ENCODE measurements at regions not wholly inside any gene's neighbourhood (a gene's known extent, or its start where the extent isn't known, plus 50 kb on each side); places are given as distances from the start of the nearest gene placed in this dataset.

DNA sequence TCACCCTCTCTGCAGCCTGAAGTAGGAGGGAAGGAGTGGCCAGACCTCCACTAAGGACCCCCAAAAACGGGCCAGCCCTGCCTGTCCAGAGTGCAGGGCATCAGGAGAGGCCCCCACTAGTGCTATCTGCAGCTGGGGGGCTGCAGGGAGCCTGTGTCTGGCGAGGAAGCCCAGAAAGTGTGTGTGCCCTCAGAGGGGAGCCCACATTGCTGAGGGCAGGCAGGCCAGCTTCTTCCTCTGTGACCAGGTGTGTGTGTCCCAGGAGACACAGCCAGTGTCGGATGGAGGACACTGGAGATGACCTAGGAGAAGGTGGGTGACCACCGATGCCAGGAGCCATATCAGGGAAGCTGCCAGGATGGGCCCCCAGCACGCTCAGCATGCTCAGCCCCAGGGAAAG lies 218.7 kb downstream of the IRX2 start (continued):
- TF ChIP-seq SIN3A (IDR thresholded peaks at IDR 0.05; ENCODE audit: low read depth) (no peak), FOSL1 (IDR thresholded peaks at IDR 0.05; ENCODE audit: low read depth) (no peak), YY1 (IDR thresholded peaks at IDR 0.05; ENCODE audit: extremely low read depth, insufficient replicate concordance, low read depth, low read length) (no peak)

DNA sequence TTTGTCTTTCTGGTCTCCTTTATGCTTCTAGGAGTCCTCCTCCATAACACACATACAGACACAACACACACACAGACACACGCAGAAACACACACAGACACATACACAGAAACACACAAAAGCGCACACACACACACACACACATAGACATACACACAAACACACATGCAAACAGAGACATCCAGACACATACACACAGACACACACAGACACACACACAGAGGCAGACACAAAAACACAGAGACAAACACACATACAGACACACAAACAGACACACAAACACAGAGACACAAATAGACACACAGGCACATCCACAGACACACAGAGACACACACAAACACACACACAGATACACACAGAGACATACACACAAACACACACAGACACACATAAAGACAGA lies 220.2 kb downstream of the IRX2 start:
- BruUV-seq (replicated peaks), result no TSS peak
- H3K9me2 ChIP-seq (ENCODE audit: insufficient read depth), result no peaks in the 10 kb centered on the region
- no peaks in the 10 kb centered on the region for H3K27me3 ChIP-seq (ENCODE audit: insufficient read depth, low read length)
- POLR2A ChIA-PET, result no interaction called here
- no peak overlapping the region for H2AFZ ChIP-seq (ENCODE audit: low read depth, low read length, poor library complexity, severe bottlenecking)
- CTCF ChIA-PET, result no interaction called here
- intact Hi-C loops (cut with micrococcal nuclease), result no loop called here
- H3K9ac ChIP-seq (ENCODE audit: low read length), result no peak overlapping the region
- H3K4me3 ChIP-seq (replicated peaks in 1 of 2; ENCODE audit: low read depth in 1 of 2, low read length in 2 of 2), result no peak overlapping the region
- H3K36me3 ChIP-seq (ENCODE audit: control insufficient read depth in 1 of 2, insufficient read depth in 2 of 2, low read length in 2 of 2), result no peaks in the 10 kb centered on the region
- no peak overlapping the region for H3K4me2 ChIP-seq (ENCODE audit: low read length)
- no peaks in the 10 kb centered on the region for H4K20me1 ChIP-seq (ENCODE audit: insufficient read depth)
- TF ChIP-seq, protein P1, sequence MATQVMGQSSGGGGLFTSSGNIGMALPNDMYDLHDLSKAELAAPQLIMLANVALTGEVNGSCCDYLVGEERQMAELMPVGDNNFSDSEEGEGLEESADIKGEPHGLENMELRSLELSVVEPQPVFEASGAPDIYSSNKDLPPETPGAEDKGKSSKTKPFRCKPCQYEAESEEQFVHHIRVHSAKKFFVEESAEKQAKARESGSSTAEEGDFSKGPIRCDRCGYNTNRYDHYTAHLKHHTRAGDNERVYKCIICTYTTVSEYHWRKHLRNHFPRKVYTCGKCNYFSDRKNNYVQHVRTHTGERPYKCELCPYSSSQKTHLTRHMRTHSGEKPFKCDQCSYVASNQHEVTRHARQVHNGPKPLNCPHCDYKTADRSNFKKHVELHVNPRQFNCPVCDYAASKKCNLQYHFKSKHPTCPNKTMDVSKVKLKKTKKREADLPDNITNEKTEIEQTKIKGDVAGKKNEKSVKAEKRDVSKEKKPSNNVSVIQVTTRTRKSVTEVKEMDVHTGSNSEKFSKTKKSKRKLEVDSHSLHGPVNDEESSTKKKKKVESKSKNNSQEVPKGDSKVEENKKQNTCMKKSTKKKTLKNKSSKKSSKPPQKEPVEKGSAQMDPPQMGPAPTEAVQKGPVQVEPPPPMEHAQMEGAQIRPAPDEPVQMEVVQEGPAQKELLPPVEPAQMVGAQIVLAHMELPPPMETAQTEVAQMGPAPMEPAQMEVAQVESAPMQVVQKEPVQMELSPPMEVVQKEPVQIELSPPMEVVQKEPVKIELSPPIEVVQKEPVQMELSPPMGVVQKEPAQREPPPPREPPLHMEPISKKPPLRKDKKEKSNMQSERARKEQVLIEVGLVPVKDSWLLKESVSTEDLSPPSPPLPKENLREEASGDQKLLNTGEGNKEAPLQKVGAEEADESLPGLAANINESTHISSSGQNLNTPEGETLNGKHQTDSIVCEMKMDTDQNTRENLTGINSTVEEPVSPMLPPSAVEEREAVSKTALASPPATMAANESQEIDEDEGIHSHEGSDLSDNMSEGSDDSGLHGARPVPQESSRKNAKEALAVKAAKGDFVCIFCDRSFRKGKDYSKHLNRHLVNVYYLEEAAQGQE (IDR thresholded peaks at IDR 0.05; ENCODE audit: low read depth), result no peak
- no peak for TF ChIP-seq EGR1 (IDR thresholded peaks at IDR 0.05; ENCODE audit: low read depth)
- no peak for TF ChIP-seq SIN3A (IDR thresholded peaks at IDR 0.05; ENCODE audit: low read depth)
- TF ChIP-seq, protein P2, sequence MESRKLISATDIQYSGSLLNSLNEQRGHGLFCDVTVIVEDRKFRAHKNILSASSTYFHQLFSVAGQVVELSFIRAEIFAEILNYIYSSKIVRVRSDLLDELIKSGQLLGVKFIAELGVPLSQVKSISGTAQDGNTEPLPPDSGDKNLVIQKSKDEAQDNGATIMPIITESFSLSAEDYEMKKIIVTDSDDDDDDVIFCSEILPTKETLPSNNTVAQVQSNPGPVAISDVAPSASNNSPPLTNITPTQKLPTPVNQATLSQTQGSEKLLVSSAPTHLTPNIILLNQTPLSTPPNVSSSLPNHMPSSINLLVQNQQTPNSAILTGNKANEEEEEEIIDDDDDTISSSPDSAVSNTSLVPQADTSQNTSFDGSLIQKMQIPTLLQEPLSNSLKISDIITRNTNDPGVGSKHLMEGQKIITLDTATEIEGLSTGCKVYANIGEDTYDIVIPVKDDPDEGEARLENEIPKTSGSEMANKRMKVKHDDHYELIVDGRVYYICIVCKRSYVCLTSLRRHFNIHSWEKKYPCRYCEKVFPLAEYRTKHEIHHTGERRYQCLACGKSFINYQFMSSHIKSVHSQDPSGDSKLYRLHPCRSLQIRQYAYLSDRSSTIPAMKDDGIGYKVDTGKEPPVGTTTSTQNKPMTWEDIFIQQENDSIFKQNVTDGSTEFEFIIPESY (IDR thresholded peaks at IDR 0.05; ENCODE audit: extremely low read depth, insufficient replicate concordance, low read length), result no peak
- TF ChIP-seq RAD21 (IDR thresholded peaks at IDR 0.05; ENCODE audit: low read depth), result no peak
- no peak for TF ChIP-seq FOSL1 (IDR thresholded peaks at IDR 0.05; ENCODE audit: low read depth)
- no peak overlapping the region for H3K27ac ChIP-seq (ENCODE audit: low read depth, low read length)
- no peaks in the 10 kb centered on the region for H3K79me2 ChIP-seq (ENCODE audit: insufficient read depth, low read length)
- no peak for ATAC-seq
- H3K9me3 ChIP-seq (ENCODE audit: control insufficient read depth in 1 of 2, insufficient read depth in 1 of 2, low read depth in 1 of 2, low read length in 2 of 2), result peaks cover 19 to 35% of the 10 kb centered on the region in 2 experiments; a peak in 2 of 4 replicates
- RAD21 ChIA-PET (ENCODE audit: low non-redundant PET in 1 of 2, low total read pairs in 2 of 2, uncharacterized antibody in 2 of 2, unreplicated experiment in 2 of 2), result no interaction called here
- H3K4me1 ChIP-seq (ENCODE audit: control insufficient read depth in 1 of 2, insufficient read depth in 2 of 2, low read length in 2 of 2), result no peaks in the 10 kb centered on the region
- no peak for DNase-seq (ENCODE audit: low read depth, low spot score)

Data from HCT116 (cell line).